ENCODE measurements at regions not wholly inside any gene's neighbourhood (a gene's known extent, or its start where the extent isn't known, plus 50 kb on each side); places are given as distances from the start of the nearest gene placed in this dataset.

- no peaks in the 10 kb centered on the region for H3K4me1 ChIP-seq (ENCODE audit: control insufficient read depth, insufficient read depth, low read length)
- H3K27ac ChIP-seq (ENCODE audit: control insufficient read depth, insufficient read depth): no peak overlapping the region
- H3K4me3 ChIP-seq: no peak overlapping the region
- no peaks in the 10 kb centered on the region for H3K79me2 ChIP-seq (ENCODE audit: control insufficient read depth, insufficient read depth, low read length)
- H2AFZ ChIP-seq (ENCODE audit: control insufficient read depth, low read depth, low read length): no peak overlapping the region
- no peak overlapping the region for H3K4me2 ChIP-seq (ENCODE audit: control insufficient read depth, insufficient read depth)
- DNase-seq (ENCODE audit: low read depth, low spot score) (no peak), ATAC-seq (no peak), FAIRE-seq (no peak)
- H4K20me1 ChIP-seq (ENCODE audit: control insufficient read depth, insufficient read depth): no peaks in the 10 kb centered on the region
- no peaks in the 10 kb centered on the region for H3K36me3 ChIP-seq (ENCODE audit: control insufficient read depth in 2 of 2, insufficient read depth in 2 of 2, low read length in 1 of 2)
- intact Hi-C loops (cut with micrococcal nuclease; ENCODE audit: unreplicated experiment): no loop called here
- SMC1A ChIA-PET (ENCODE audit: uncharacterized antibody, unreplicated experiment): interaction anchor here (1.1 kb wide), 1 partner anchor 27 kb away, joined by 3 read pairs; no protein-coding TSS in a partner anchor
- in situ Hi-C loops (cut with MboI): no loop called here
- RAD21 ChIA-PET (ENCODE audit: unreplicated experiment): no interaction called here
- H3K27me3 ChIP-seq (replicated peaks in 1 of 2; ENCODE audit: control insufficient read depth in 2 of 2, insufficient read depth in 2 of 2, low read length in 1 of 2): no peaks in the 10 kb centered on the region
- CTCF ChIA-PET: no interaction called here
- no peak for TF ChIP-seq STAT1 (conservative IDR thresholded peaks at IDR 0.05)
- TF ChIP-seq SUPT20H (IDR thresholded peaks at IDR 0.05; ENCODE audit: borderline replicate concordance, control insufficient read depth, low read depth, low read length): no peak
- TF ChIP-seq E2F8 (IDR thresholded peaks at IDR 0.05; ENCODE audit: low read depth, partially characterized antibody): no peak
- TF ChIP-seq MXI1 (IDR thresholded peaks at IDR 0.05; ENCODE audit: low read depth, low read length): no peak
- TF ChIP-seq LARP7 (IDR thresholded peaks at IDR 0.05): no peak
- no peak for TF ChIP-seq POLR2AphosphoS5 (IDR thresholded peaks at IDR 0.05; ENCODE audit: low read length)
- TF ChIP-seq ZNF24 (IDR thresholded peaks at IDR 0.05): no peak
- no peak for TF ChIP-seq POLR2A (IDR thresholded peaks at IDR 0.05; ENCODE audit: low read depth, low read length)
- TF ChIP-seq IRF3 (IDR thresholded peaks at IDR 0.05): no peak
- TF ChIP-seq DPF2 (IDR thresholded peaks at IDR 0.05): no peak
- no TSS peak for BruUV-seq (replicated peaks)
- no peak overlapping the region for H3K9ac ChIP-seq (ENCODE audit: control insufficient read depth, insufficient read depth, low read length)
- 0% methylated on average over 3 of the region's 3 CpGs for WGBS (ENCODE audit: insufficient coverage, insufficient replicate concordance, low lambda C conversion rate, missing lambda C conversion rate)
- POLR2A ChIA-PET: no interaction called here
- peaks cover 2% of the 10 kb centered on the region; the same call in 2 of the 3 replicates for H3K9me3 ChIP-seq (replicated peaks; ENCODE audit: control insufficient read depth, insufficient read depth, low read length)
Observed at GRCh38 chr1:243991650-243992049, 59.4 kb upstream of the ZBTB18 start.
